ENCODE measurements at regions not wholly inside any gene's neighbourhood (a gene's known extent, or its start where the extent isn't known, plus 50 kb on each side); places are given as distances from the start of the nearest gene placed in this dataset.
A peak's percentile ranks its signal among the peaks of the same experiment; 100 is the strongest.
"Not testable (repeated sequence)": the region's sequence is repeated elsewhere in the genome, so short reads cannot be mapped to it uniquely, and the experiment has no call there.

GRCh38 chr2:35440308-35440707 lies 915.3 kb upstream of the CRIM1 start:
- not testable (repeated sequence) for DNase-seq (ENCODE audit: low spot score)

GRCh38 chr2:35436893-35437292 lies 918.7 kb upstream of the CRIM1 start:
- not testable (repeated sequence) for DNase-seq (ENCODE audit: low spot score)

GRCh38 chr2:35428548-35428947 lies 927.0 kb upstream of the CRIM1 start:
- DNase-seq (ENCODE audit: low spot score) = peak; percentile 59

GRCh38 chr2:35421485-35421884 lies 934.1 kb upstream of the CRIM1 start:
- DNase-seq (ENCODE audit: low spot score) = no peak

GRCh38 chr2:35417293-35417692 lies 938.3 kb upstream of the CRIM1 start:
- DNase-seq (ENCODE audit: low spot score) = no peak

GRCh38 chr2:35416391-35417140 lies 939.0 kb upstream of the CRIM1 start:
- DNase-seq (ENCODE audit: low spot score) = no peak

GRCh38 chr2:35415942-35416341 lies 939.6 kb upstream of the CRIM1 start:
- no peak for DNase-seq (ENCODE audit: low spot score)

- no peak for DNase-seq (ENCODE audit: low spot score)
These were observed 940.3 kb upstream of the CRIM1 start for GRCh38 chr2:35415282-35415681.

- DNase-seq (ENCODE audit: low spot score) = peak; percentile 70
These were observed 945.0 kb upstream of the CRIM1 start for GRCh38 chr2:35410431-35411061.

- DNase-seq (ENCODE audit: low spot score) = no peak
These were observed 945.8 kb upstream of the CRIM1 start for GRCh38 chr2:35409762-35410161.

- no peak for DNase-seq (ENCODE audit: low spot score)
These were observed 947.3 kb upstream of the CRIM1 start for GRCh38 chr2:35408320-35408719.

- DNase-seq (ENCODE audit: low spot score) = no peak
These were observed 963.7 kb upstream of the CRIM1 start for GRCh38 chr2:35391736-35392442.

GRCh38 chr2:35378791-35379190 lies 976.8 kb upstream of the CRIM1 start:
- DNase-seq (ENCODE audit: low spot score) = no peak

- DNase-seq (ENCODE audit: low spot score) = no peak
These were observed 980.7 kb upstream of the CRIM1 start for GRCh38 chr2:35374845-35375244.

GRCh38 chr2:35365859-35366258 lies 989.7 kb upstream of the CRIM1 start:
- DNase-seq (ENCODE audit: low spot score) = no peak

- no peak for DNase-seq (ENCODE audit: low spot score)
These were observed 999.2 kb upstream of the CRIM1 start for GRCh38 chr2:35356332-35356731.

GRCh38 chr2:35355056-35355455 lies 1000.5 kb upstream of the CRIM1 start:
- DNase-seq (ENCODE audit: low spot score) = no peak

- no peak for DNase-seq (ENCODE audit: low spot score)
These were observed 1008.0 kb upstream of the CRIM1 start for GRCh38 chr2:35347561-35347960.

GRCh38 chr2:35343135-35343534 lies 1012.4 kb upstream of the CRIM1 start:
- no peak for DNase-seq (ENCODE audit: low spot score)

- no peak for DNase-seq (ENCODE audit: low spot score)
These were observed 1016.4 kb upstream of the CRIM1 start for GRCh38 chr2:35339211-35339610.

- no peak for DNase-seq (ENCODE audit: low spot score)
These were observed 1017.7 kb upstream of the CRIM1 start for GRCh38 chr2:35337922-35338321.

GRCh38 chr2:35314049-35314448 lies 1041.5 kb upstream of the CRIM1 start:
- no peak for DNase-seq (ENCODE audit: low spot score)

GRCh38 chr2:35301369-35301768 lies 1054.2 kb upstream of the CRIM1 start:
- DNase-seq (ENCODE audit: low spot score) = no peak
